ENCODE measurements at regions not wholly inside any gene's neighbourhood (a gene's known extent, or its start where the extent isn't known, plus 50 kb on each side); places are given as distances from the start of the nearest gene placed in this dataset.

- POLR2A ChIA-PET: no interaction called here
- no peaks in the 10 kb centered on the region for H3K4me1 ChIP-seq
- intact Hi-C loops (cut with micrococcal nuclease; ENCODE audit: unreplicated experiment): no loop called here
- TF ChIP-seq CTCF (IDR thresholded peaks at IDR 0.05; ENCODE audit: insufficient read depth in 1 of 2, low read depth in 1 of 2, low read length in 1 of 2, severe bottlenecking in 1 of 2, unreplicated experiment in 1 of 2): no peak
- CTCF ChIA-PET: no interaction called here
- H3K4me1 Mint-ChIP-seq (ENCODE audit: low read depth, unreplicated experiment): no peaks in the 10 kb centered on the region
- no peak overlapping the region for H3K4me3 Mint-ChIP-seq (ENCODE audit: unreplicated experiment)
- no peaks in the 10 kb centered on the region for H3K36me3 Mint-ChIP-seq (ENCODE audit: insufficient read depth, unreplicated experiment)
- no peaks in the 10 kb centered on the region for H3K27me3 ChIP-seq (replicated peaks; ENCODE audit: control insufficient read depth, insufficient read depth, low read length)
- no peaks in the 10 kb centered on the region for H3K9me3 Mint-ChIP-seq (ENCODE audit: unreplicated experiment)
- no peak overlapping the region for H3K27ac Mint-ChIP-seq (ENCODE audit: unreplicated experiment)
- H3K4me3 ChIP-seq (ENCODE audit: low read depth, low read length): no peak overlapping the region
- 0 out of 2 replicates have a peak, but pooled peaks cover 3% of the 10 kb centered on the region for H3K9me3 ChIP-seq
- no peaks in the 10 kb centered on the region for H3K27me3 Mint-ChIP-seq (ENCODE audit: insufficient read depth, unreplicated experiment)
- no peaks in the 10 kb centered on the region for H3K36me3 ChIP-seq (ENCODE audit: control insufficient read depth, insufficient read depth, low read length)
- no peak for DNase-seq
- BruUV-seq (replicated peaks): no TSS peak
Observed at GRCh38 chr2:122980671-122981070, 1044.4 kb upstream of the CNTNAP5 start.

- BruUV-seq (replicated peaks): no TSS peak
- no peak for TF ChIP-seq CTCF (IDR thresholded peaks at IDR 0.05; ENCODE audit: insufficient read depth in 1 of 2, low read depth in 1 of 2, low read length in 1 of 2, severe bottlenecking in 1 of 2, unreplicated experiment in 1 of 2)
- no peak overlapping the region for H3K4me3 Mint-ChIP-seq (ENCODE audit: unreplicated experiment)
- H3K4me3 ChIP-seq (ENCODE audit: low read depth, low read length): no peak overlapping the region
- H3K27me3 Mint-ChIP-seq (ENCODE audit: insufficient read depth, unreplicated experiment): no peaks in the 10 kb centered on the region
- H3K4me1 Mint-ChIP-seq (ENCODE audit: low read depth, unreplicated experiment): no peaks in the 10 kb centered on the region
- no peaks in the 10 kb centered on the region for H3K36me3 Mint-ChIP-seq (ENCODE audit: insufficient read depth, unreplicated experiment)
- ChIA-PET CTCF (no interaction called here), POLR2A (no interaction called here)
- no peaks in the 10 kb centered on the region for H3K27me3 ChIP-seq (replicated peaks; ENCODE audit: control insufficient read depth, insufficient read depth, low read length)
- 0 out of 2 replicates have a peak, but pooled peaks cover 3% of the 10 kb centered on the region for H3K9me3 ChIP-seq
- H3K9me3 Mint-ChIP-seq (ENCODE audit: unreplicated experiment): no peaks in the 10 kb centered on the region
- DNase-seq: no peak
- H3K4me1 ChIP-seq: no peaks in the 10 kb centered on the region
- no peak overlapping the region for H3K27ac Mint-ChIP-seq (ENCODE audit: unreplicated experiment)
- H3K36me3 ChIP-seq (ENCODE audit: control insufficient read depth, insufficient read depth, low read length): no peaks in the 10 kb centered on the region
- intact Hi-C loops (cut with micrococcal nuclease; ENCODE audit: unreplicated experiment): no loop called here
Observed at GRCh38 chr2:122982936-122983335, 1042.2 kb upstream of the CNTNAP5 start.

GRCh38 chr2:122988395-122989221 lies 1036.5 kb upstream of the CNTNAP5 start:
- CTCF ChIA-PET: no interaction called here

More at GRCh38 chr2:122988395-122989221, 1036.5 kb upstream of the CNTNAP5 start:
- Mint-ChIP-seq H3K27me3 (ENCODE audit: insufficient read depth, unreplicated experiment) (no peaks in the 10 kb centered on the region), H3K27ac (ENCODE audit: unreplicated experiment) (no peak overlapping the region), H3K9me3 (ENCODE audit: unreplicated experiment) (no peaks in the 10 kb centered on the region), H3K36me3 (ENCODE audit: insufficient read depth, unreplicated experiment) (no peaks in the 10 kb centered on the region), H3K4me3 (ENCODE audit: unreplicated experiment) (no peak overlapping the region), H3K4me1 (ENCODE audit: low read depth, unreplicated experiment) (no peaks in the 10 kb centered on the region)
- no peak for TF ChIP-seq CTCF (IDR thresholded peaks at IDR 0.05; ENCODE audit: insufficient read depth in 1 of 2, low read depth in 1 of 2, low read length in 1 of 2, severe bottlenecking in 1 of 2, unreplicated experiment in 1 of 2)
- no peaks in the 10 kb centered on the region for H3K4me1 ChIP-seq
- POLR2A ChIA-PET: no interaction called here
- DNase-seq: peak in 1 of 2 experiments; percentile 6
- H3K36me3 ChIP-seq (ENCODE audit: control insufficient read depth, insufficient read depth, low read length): no peaks in the 10 kb centered on the region
- no TSS peak for BruUV-seq (replicated peaks)
- H3K27me3 ChIP-seq (replicated peaks; ENCODE audit: control insufficient read depth, insufficient read depth, low read length): no peaks in the 10 kb centered on the region
- no peak overlapping the region for H3K4me3 ChIP-seq (ENCODE audit: low read depth, low read length)
- intact Hi-C loops (cut with micrococcal nuclease; ENCODE audit: unreplicated experiment): no loop called here
- no peaks in the 10 kb centered on the region for H3K9me3 ChIP-seq
